IMR-90 (cell line): ENCODE measurements at regions not wholly inside any gene's neighbourhood (a gene's known extent, or its start where the extent isn't known, plus 50 kb on each side); places are given as distances from the start of the nearest gene placed in this dataset.

ENCODE experiments used
- ATAC-seq: fragments of 200-7000 bp; cut with Tn5 transposase; 2 replicates; pipeline ENCODE4 v1.9.1; 2020; ENCODE audit warnings: low read depth, mild to moderate bottlenecking, moderate library complexity
- BruUV-seq: library from RNA; stranded (reverse); fragments of 400-500 nt; replicated peaks from 2 replicates; lab custom pipeline; 2021; lab: Mats Ljungman, UMichigan
- CTCF ChIA-PET: fragments of 300-600 bp; formaldehyde crosslinking; extraction: SDS; loops from one replicate; lab custom pipeline; 2021; ENCODE audit warnings: antibody characterized with exemption; lab: Yijun Ruan, JAX
- POLR2A ChIA-PET: fragments of 300-600 bp; sonication (Branson Sonifier 250); formaldehyde crosslinking; loops from one replicate; lab custom pipeline; 2022; ENCODE audit warnings: antibody characterized with exemption; ENCODE audit not compliant: unreplicated experiment; lab: Charles Lee
- DNase-seq: peaks from one replicate; pipeline ENCODE4 v3.0.0; 2013
- H2AFZ ChIP-seq: replicated peaks from 2 replicates; pipeline ENCODE3; 2013; ENCODE audit warnings: low read length, mild to moderate bottlenecking; ENCODE audit not compliant: poor library complexity
- H2AK5ac ChIP-seq: 2 replicates; pipeline ENCODE4 v1.6.1; 2013; ENCODE audit warnings: low read depth, low read length, inconsistent platforms
- H2AK9ac ChIP-seq: replicated peaks from 2 replicates; pipeline ENCODE3; 2013; ENCODE audit warnings: mild to moderate bottlenecking, low read depth, low read length, moderate library complexity; ENCODE audit not compliant: poor library complexity
- H2BK120ac ChIP-seq: 2 replicates; pipeline ENCODE4 v1.6.1; 2013; ENCODE audit warnings: low read depth, low read length, inconsistent platforms
- H2BK15ac ChIP-seq: 3 replicates; pipeline ENCODE4 v1.6.1; 2013; ENCODE audit warnings: low read depth, low read length, inconsistent platforms
- H2BK20ac ChIP-seq: 2 replicates; pipeline ENCODE4 v1.6.1; 2013; ENCODE audit warnings: low read depth, mild to moderate bottlenecking, inconsistent platforms, low read length, moderate library complexity
- H2BK5ac ChIP-seq: 2 replicates; pipeline ENCODE4 v1.6.1; 2013; ENCODE audit warnings: mild to moderate bottlenecking, low read depth, low read length, inconsistent platforms; ENCODE audit not compliant: poor library complexity, severe bottlenecking
- H3K14ac ChIP-seq: replicated peaks from 2 replicates; pipeline ENCODE4 v1.6.1; 2013; ENCODE audit warnings: low read depth, low read length, inconsistent platforms
- H3K18ac ChIP-seq: 2 replicates; pipeline ENCODE4 v1.6.1; 2013; ENCODE audit warnings: low read depth, low read length, control low read depth
- H3K23ac ChIP-seq: 2 replicates; pipeline ENCODE4 v1.6.1; 2013; ENCODE audit warnings: low read depth, low read length, inconsistent platforms
- H3K27ac ChIP-seq: 2 replicates; pipeline ENCODE4 v1.5.1; 2013; ENCODE audit warnings: mild to moderate bottlenecking, control low read depth, low read length; ENCODE audit not compliant: insufficient read depth
- H3K27me3 ChIP-seq: 2 replicates; pipeline ENCODE4 v1.6.1; 2013; ENCODE audit warnings: low read length; ENCODE audit not compliant: control insufficient read depth, insufficient read depth
- H3K36me3 ChIP-seq: 2 replicates; pipeline ENCODE4 v1.6.1; 2013; ENCODE audit warnings: low read length, mixed read lengths; ENCODE audit not compliant: control insufficient read depth, insufficient read depth
- H3K4ac ChIP-seq: 2 replicates; pipeline ENCODE4 v1.6.1; 2013; ENCODE audit warnings: low read depth, low read length, inconsistent platforms
- H3K4me1 ChIP-seq: 2 replicates; pipeline ENCODE4 v1.6.1; 2013; ENCODE audit warnings: low read length, mixed read lengths; ENCODE audit not compliant: control insufficient read depth, insufficient read depth
- H3K4me2 ChIP-seq: 2 replicates; pipeline ENCODE4 v1.6.1; 2013; ENCODE audit warnings: low read depth, mild to moderate bottlenecking, control low read depth, low read length, moderate library complexity
- H3K4me3 ChIP-seq: 2 replicates; pipeline ENCODE4 v1.5.1; 2013; ENCODE audit warnings: low read depth, mild to moderate bottlenecking, control low read depth, low read length, moderate library complexity; ENCODE audit not compliant: insufficient read depth
- H3K56ac ChIP-seq: 2 replicates; pipeline ENCODE4 v1.6.1; 2013; ENCODE audit warnings: low read length, inconsistent platforms; ENCODE audit not compliant: insufficient read depth; ENCODE audit errors: extremely low read depth
- H3K79me1 ChIP-seq, 2 experiments: 2 replicates each; pipeline ENCODE4 v1.6.1; 2013; ENCODE audit warnings: low read length in 2 of 2, inconsistent platforms in 1 of 2, low read depth in 1 of 2
- H3K9ac ChIP-seq: 2 replicates; pipeline ENCODE4 v1.6.1; 2013; ENCODE audit warnings: low read depth, low read length, control low read depth
- H3K9me1 ChIP-seq: 2 replicates; pipeline ENCODE4 v1.6.1; 2013; ENCODE audit warnings: low read length, inconsistent platforms; ENCODE audit not compliant: insufficient read depth
- H3K9me3 ChIP-seq: 2 replicates; pipeline ENCODE4 v1.6.1; 2013; ENCODE audit warnings: low read length; ENCODE audit not compliant: control insufficient read depth, insufficient read depth
- H4K20me1 ChIP-seq: 2 replicates; pipeline ENCODE4 v1.6.1; 2013; ENCODE audit warnings: low read length, inconsistent platforms; ENCODE audit not compliant: insufficient read depth
- H4K5ac ChIP-seq: 2 replicates; pipeline ENCODE4 v1.6.1; 2013; ENCODE audit warnings: mild to moderate bottlenecking, low read depth, low read length, control low read depth
- H4K8ac ChIP-seq, 2 experiments: 2 replicates each; pipeline ENCODE4 v1.6.1; 2013; ENCODE audit warnings: low read depth in 2 of 2, low read length in 2 of 2, control low read depth in 1 of 2, inconsistent platforms in 1 of 2
- H4K91ac ChIP-seq: 2 replicates; pipeline ENCODE4 v1.6.1; 2013; ENCODE audit warnings: low read depth, low read length, inconsistent platforms; ENCODE audit not compliant: insufficient read depth
- BHLHE40 ChIP-seq: fragments of 150-350 bp; IDR thresholded peaks from 2 replicates; pipeline ENCODE4 v1.6.1; 2016; ENCODE audit warnings: mild to moderate bottlenecking, low read depth, low read length
- CEBPB ChIP-seq: IDR thresholded peaks from 2 replicates; pipeline ENCODE4 v1.6.1; 2012; ENCODE audit warnings: low read depth, low read length, improper control_type of control experiment
- CHD1 ChIP-seq: IDR thresholded peaks from 2 replicates; pipeline ENCODE4 v1.6.1; 2012; ENCODE audit warnings: low read depth, low read length, improper control_type of control experiment
- CTCF ChIP-seq: conservative IDR thresholded peaks from 2 replicates; pipeline ENCODE4 v1.5.1; 2012; ENCODE audit warnings: mild to moderate bottlenecking, low read depth, low read length, improper control_type of control experiment
- ELK1 ChIP-seq: fragments of 150-350 bp; IDR thresholded peaks from 2 replicates; pipeline ENCODE4 v1.6.1; 2016; ENCODE audit warnings: low read depth, mild to moderate bottlenecking, low read length, moderate library complexity, borderline replicate concordance
- FOS ChIP-seq: fragments of 150-350 bp; IDR thresholded peaks from 2 replicates; pipeline ENCODE4 v1.6.1; 2016; ENCODE audit warnings: low read depth, low read length
- MAFK ChIP-seq: IDR thresholded peaks from 2 replicates; pipeline ENCODE4 v1.6.1; 2012; ENCODE audit warnings: low read depth, low read length, improper control_type of control experiment
- MAZ ChIP-seq: IDR thresholded peaks from 2 replicates; pipeline ENCODE4 v1.6.1; 2012; ENCODE audit warnings: low read depth, mild to moderate bottlenecking, low read length, improper control_type of control experiment, moderate library complexity, borderline replicate concordance
- MXI1 ChIP-seq: IDR thresholded peaks from 2 replicates; pipeline ENCODE4 v1.6.1; 2012; ENCODE audit warnings: low read depth, mild to moderate bottlenecking, low read length, moderate library complexity, borderline replicate concordance
- NFE2L2 ChIP-seq: fragments of 150-350 bp; IDR thresholded peaks from 2 replicates; pipeline ENCODE4 v1.6.1; 2016; ENCODE audit warnings: low read depth, mild to moderate bottlenecking, low read length
- POLR2A ChIP-seq: IDR thresholded peaks from 2 replicates; pipeline ENCODE4 v1.6.1; 2012; ENCODE audit warnings: mild to moderate bottlenecking, low read depth, low read length
- RAD21 ChIP-seq: IDR thresholded peaks from 2 replicates; pipeline ENCODE4 v1.6.1; 2012; ENCODE audit warnings: low read length, improper control_type of control experiment
- RCOR1 ChIP-seq: IDR thresholded peaks from 2 replicates; pipeline ENCODE4 v1.6.1; 2012; ENCODE audit warnings: mild to moderate bottlenecking, low read length, improper control_type of control experiment; ENCODE audit not compliant: insufficient replicate concordance
- RFX5 ChIP-seq: IDR thresholded peaks from 2 replicates; pipeline ENCODE4 v1.8.0; 2012; ENCODE audit warnings: low read depth, mild to moderate bottlenecking, low read length, moderate library complexity
- SMC3 ChIP-seq: fragments of 150-350 bp; IDR thresholded peaks from 2 replicates; pipeline ENCODE4 v1.6.1; 2016; ENCODE audit warnings: low read depth, mild to moderate bottlenecking, antibody characterized with exemption, low read length, moderate library complexity
- USF2 ChIP-seq: fragments of 150-350 bp; IDR thresholded peaks from 2 replicates; pipeline ENCODE4 v1.6.1; 2017; ENCODE audit warnings: mild to moderate bottlenecking, antibody characterized with exemption, low read length, low read depth
- WGBS, 2 experiments: methylation state at CpG; one replicate each; pipeline versions ENCODE4 v1.1.5 to v1.1.7; 2013; ENCODE audit warnings: missing lambda C conversion rate in 2 of 2; ENCODE audit not compliant: insufficient read length in 1 of 2; ENCODE audit errors: extremely low coverage in 2 of 2; 5-methylcytosine and 5-hydroxymethylcytosine counted together
- dilution Hi-C: fragments of 300-500 bp; cut with HindIII; formaldehyde crosslinking; loops from one replicate; pipeline ENCODE4 v1.14.3; 2018; ENCODE audit warnings: low sequenced_read_pairs; ENCODE audit not compliant: unreplicated experiment
- in situ Hi-C: fragments of 300-500 bp; cut with MboI; formaldehyde crosslinking; loops from 3 replicates; pipeline ENCODE4 v1.14.3; 2019; ENCODE audit warnings: low sequenced_read_pairs, inconsistent platforms, mixed read lengths
- intact Hi-C: fragments of 100-400 bp; cut with micrococcal nuclease; formaldehyde crosslinking; loops from 2 replicates; pipeline ENCODE4 v1.10.0; 2022

- Histone ChIP-seq H4K20me1 (no peaks in the 10 kb centered on the region), H3K4me3 (no peak overlapping the region), H3K4ac (no peak overlapping the region), H3K9ac (no peak overlapping the region), H3K27ac (no peak overlapping the region), H2BK120ac (no peak overlapping the region), H2AFZ (no peak overlapping the region), H4K8ac (no peak overlapping the region), H3K27me3 (no peaks in the 10 kb centered on the region), H3K4me1 (no peaks in the 10 kb centered on the region), H3K56ac (no peak overlapping the region), H3K18ac (no peak overlapping the region), H2BK15ac (no peak overlapping the region), H3K4me2 (no peak overlapping the region), H2AK5ac (no peak overlapping the region), H3K79me1 (no peaks in the 10 kb centered on the region), H3K9me3 (no peaks in the 10 kb centered on the region), H2BK5ac (no peak overlapping the region), H2AK9ac (no peak overlapping the region), H3K9me1 (no peaks in the 10 kb centered on the region), H3K14ac (no peak overlapping the region), H3K36me3 (no peaks in the 10 kb centered on the region), H3K23ac (no peak overlapping the region), H4K5ac (no peak overlapping the region), H4K91ac (no peak overlapping the region), H2BK20ac (no peak overlapping the region)
- intact Hi-C loops (no loop called here), in situ Hi-C loops (no loop called here), dilution Hi-C loops (no loop called here)
- WGBS, 2 experiments, result no CpG with 5 or more reads among the region's 2 CpGs
- CTCF ChIA-PET, result no interaction called here
- ATAC-seq (no peak), DNase-seq (no peak)
- POLR2A ChIA-PET, result no interaction called here
- BruUV-seq, result no TSS peak
- TF ChIP-seq MAFK, result no peak
- TF ChIP-seq POLR2A, result no peak
- no peak for TF ChIP-seq BHLHE40
- TF ChIP-seq ELK1, result no peak
- no peak for TF ChIP-seq RFX5
- TF ChIP-seq RAD21, result no peak
- no peak for TF ChIP-seq USF2
- TF ChIP-seq RCOR1, result no peak
- no peak for TF ChIP-seq NFE2L2
- no peak for TF ChIP-seq CEBPB
- no peak for TF ChIP-seq CTCF
- no peak for TF ChIP-seq MAZ
- TF ChIP-seq SMC3, result no peak
- TF ChIP-seq FOS, result no peak
- no peak for TF ChIP-seq MXI1
- TF ChIP-seq CHD1, result no peak
These were observed 285.1 kb downstream of the MAT2B start for GRCh38 chr5:163790497-163790896.
